Astrocyte (in vitro differentiated cells and primary cell): ENCODE measurements at regions not wholly inside any gene's neighbourhood (a gene's known extent, or its start where the extent isn't known, plus 50 kb on each side); places are given as distances from the start of the nearest gene placed in this dataset.

Experiments
- DNase-seq: peaks from one replicate; pipeline ENCODE4 v3.0.0-alpha.2; 2010; ENCODE audit warnings: low read depth
- FAIRE-seq: peaks from 2 replicates; lab custom pipeline; 2011; peaks lifted over from hg19 to GRCh38; lab: Jason Lieb, UNC
- H2AFZ ChIP-seq: 2 replicates; pipeline ENCODE4 v1.6.0; 2012; ENCODE audit warnings: low read depth, low read length, inconsistent platforms
- H3K27ac ChIP-seq: 2 replicates; pipeline ENCODE4 v1.5.1; 2011; ENCODE audit warnings: low read depth, low read length, inconsistent platforms
- H3K27me3 ChIP-seq: 2 replicates; pipeline ENCODE4 v1.6.0; 2011; ENCODE audit warnings: low read length, inconsistent platforms; ENCODE audit not compliant: insufficient read depth
- H3K36me3 ChIP-seq: 2 replicates; pipeline ENCODE4 v1.5.1; 2011; ENCODE audit warnings: low read length, inconsistent platforms; ENCODE audit not compliant: insufficient read depth
- H3K4me1 ChIP-seq: 2 replicates; pipeline ENCODE4 v1.5.1; 2011; ENCODE audit warnings: low read length, inconsistent platforms; ENCODE audit not compliant: insufficient read depth
- H3K4me2 ChIP-seq: 2 replicates; pipeline ENCODE4 v1.6.0; 2012; ENCODE audit warnings: low read length, inconsistent platforms
- H3K4me3 ChIP-seq: 2 replicates; pipeline ENCODE4 v1.5.1; 2011; ENCODE audit warnings: low read depth, mild to moderate bottlenecking, low read length, inconsistent platforms; ENCODE audit not compliant: insufficient read depth
- H3K79me2 ChIP-seq: 2 replicates; pipeline ENCODE4 v1.6.0; 2012; ENCODE audit warnings: mild to moderate bottlenecking, low read length, inconsistent platforms; ENCODE audit not compliant: insufficient read depth
- H3K9ac ChIP-seq: 2 replicates; pipeline ENCODE4 v1.6.0; 2012; ENCODE audit warnings: mild to moderate bottlenecking, low read length, inconsistent platforms
- H3K9me3 ChIP-seq: 2 replicates; pipeline ENCODE4 v1.5.1; 2012; ENCODE audit warnings: low read depth, mild to moderate bottlenecking, low read length, inconsistent platforms; ENCODE audit not compliant: insufficient read depth
- H4K20me1 ChIP-seq: 2 replicates; pipeline ENCODE4 v1.6.0; 2012; ENCODE audit warnings: low read length, inconsistent platforms; ENCODE audit not compliant: insufficient read depth
- H3K27ac Mint-ChIP-seq: one replicate; pipeline ENCODE4 v1.8.0; 2021; ENCODE audit warnings: mild to moderate bottlenecking, mixed read lengths; ENCODE audit not compliant: unreplicated experiment
- H3K27me3 Mint-ChIP-seq: one replicate; pipeline ENCODE4 v1.8.0; 2021; ENCODE audit warnings: low read depth, mixed read lengths; ENCODE audit not compliant: unreplicated experiment
- H3K36me3 Mint-ChIP-seq: one replicate; pipeline ENCODE4 v1.8.0; 2021; ENCODE audit warnings: low read depth, mixed read lengths; ENCODE audit not compliant: unreplicated experiment
- H3K4me1 Mint-ChIP-seq: one replicate; pipeline ENCODE4 v1.8.0; 2021; ENCODE audit warnings: low read depth, mixed read lengths; ENCODE audit not compliant: unreplicated experiment
- H3K4me3 Mint-ChIP-seq: one replicate; pipeline ENCODE4 v1.8.0; 2021; ENCODE audit warnings: mild to moderate bottlenecking, moderate library complexity, mixed read lengths; ENCODE audit not compliant: unreplicated experiment
- H3K9me3 Mint-ChIP-seq: one replicate; pipeline ENCODE4 v1.8.0; 2021; ENCODE audit warnings: mild to moderate bottlenecking, mixed read lengths; ENCODE audit not compliant: unreplicated experiment
- EZH2 ChIP-seq: IDR thresholded peaks from 2 replicates; pipeline ENCODE4 v1.6.1; 2012; ENCODE audit warnings: mild to moderate bottlenecking, low read length, inconsistent platforms; ENCODE audit not compliant: insufficient read depth
- TF ChIP-seq, protein P1 (sequence below): IDR thresholded peaks from 2 replicates; pipeline ENCODE4 v1.5.1; 2011; ENCODE audit warnings: low read depth, mild to moderate bottlenecking, inconsistent platforms, low read length, moderate library complexity; ENCODE audit not compliant: insufficient read depth

DNA sequence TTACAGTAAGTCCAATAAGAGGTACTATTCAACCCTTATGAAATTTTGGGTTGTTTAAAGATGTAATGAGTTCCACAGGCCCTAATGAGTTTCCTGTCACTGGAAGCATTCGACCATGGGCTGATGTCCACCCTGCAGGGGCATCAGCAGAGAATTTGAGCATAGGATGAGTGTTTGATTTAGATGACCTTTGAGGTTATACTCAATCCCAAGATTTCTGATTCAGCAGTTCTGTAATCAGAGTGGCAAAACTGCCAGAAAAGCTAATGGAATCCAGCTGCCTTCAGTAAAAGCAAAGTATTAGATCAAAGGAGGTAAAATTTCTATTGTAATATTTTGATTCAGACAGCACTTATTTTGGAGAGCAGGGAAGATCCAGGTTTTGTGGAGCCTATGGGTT lies 68.3 kb downstream of the COX7C start:
- FAIRE-seq = no peak

DNA sequence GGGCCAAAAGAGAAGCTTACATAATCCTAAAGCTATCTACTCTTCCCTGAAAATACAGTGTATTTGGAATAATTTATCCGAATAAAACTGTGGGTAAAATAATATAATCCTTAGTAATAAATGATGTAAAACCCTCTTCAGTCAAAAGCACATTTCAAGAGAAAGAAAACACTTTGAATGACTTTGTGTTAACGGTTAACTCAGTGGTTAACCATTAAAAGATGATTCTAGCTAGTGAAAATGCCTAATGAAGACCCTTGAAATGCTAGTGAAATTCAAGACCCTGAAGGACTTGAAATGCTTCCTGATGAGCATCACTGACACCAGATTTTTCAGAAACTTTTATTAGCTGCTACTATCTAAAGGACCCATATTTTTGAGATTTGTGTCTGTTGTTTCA lies 70.7 kb downstream of the COX7C start:
- no peak overlapping the region for H2AFZ ChIP-seq
- H3K9me3 ChIP-seq = no peaks in the 10 kb centered on the region
- TF ChIP-seq EZH2 = no peak
- TF ChIP-seq, protein P1, sequence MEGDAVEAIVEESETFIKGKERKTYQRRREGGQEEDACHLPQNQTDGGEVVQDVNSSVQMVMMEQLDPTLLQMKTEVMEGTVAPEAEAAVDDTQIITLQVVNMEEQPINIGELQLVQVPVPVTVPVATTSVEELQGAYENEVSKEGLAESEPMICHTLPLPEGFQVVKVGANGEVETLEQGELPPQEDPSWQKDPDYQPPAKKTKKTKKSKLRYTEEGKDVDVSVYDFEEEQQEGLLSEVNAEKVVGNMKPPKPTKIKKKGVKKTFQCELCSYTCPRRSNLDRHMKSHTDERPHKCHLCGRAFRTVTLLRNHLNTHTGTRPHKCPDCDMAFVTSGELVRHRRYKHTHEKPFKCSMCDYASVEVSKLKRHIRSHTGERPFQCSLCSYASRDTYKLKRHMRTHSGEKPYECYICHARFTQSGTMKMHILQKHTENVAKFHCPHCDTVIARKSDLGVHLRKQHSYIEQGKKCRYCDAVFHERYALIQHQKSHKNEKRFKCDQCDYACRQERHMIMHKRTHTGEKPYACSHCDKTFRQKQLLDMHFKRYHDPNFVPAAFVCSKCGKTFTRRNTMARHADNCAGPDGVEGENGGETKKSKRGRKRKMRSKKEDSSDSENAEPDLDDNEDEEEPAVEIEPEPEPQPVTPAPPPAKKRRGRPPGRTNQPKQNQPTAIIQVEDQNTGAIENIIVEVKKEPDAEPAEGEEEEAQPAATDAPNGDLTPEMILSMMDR = no peak
- H3K9me3 Mint-ChIP-seq = no peaks in the 10 kb centered on the region
- no peaks in the 10 kb centered on the region for H3K79me2 ChIP-seq
- no peak overlapping the region for H3K27ac ChIP-seq
- H3K4me1 Mint-ChIP-seq = peaks cover 17% of the 10 kb centered on the region
- H3K27me3 ChIP-seq = no peaks in the 10 kb centered on the region
- no peaks in the 10 kb centered on the region for H3K4me1 ChIP-seq
- no peaks in the 10 kb centered on the region for H4K20me1 ChIP-seq
- no peak overlapping the region for H3K27ac Mint-ChIP-seq
- no peak overlapping the region for H3K4me2 ChIP-seq
- H3K27me3 Mint-ChIP-seq = no peaks in the 10 kb centered on the region
- no peaks in the 10 kb centered on the region for H3K36me3 ChIP-seq
- no peak for DNase-seq
- no peak overlapping the region for H3K4me3 ChIP-seq
- no peaks in the 10 kb centered on the region for H3K36me3 Mint-ChIP-seq
- no peak overlapping the region for H3K4me3 Mint-ChIP-seq
- no peak overlapping the region for H3K9ac ChIP-seq
- FAIRE-seq = no peak

More for the DNA sequence above, 68.3 kb downstream of the COX7C start:
- Histone ChIP-seq H3K4me2 (no peak overlapping the region), H4K20me1 (no peaks in the 10 kb centered on the region), H2AFZ (no peak overlapping the region), H3K9me3 (no peaks in the 10 kb centered on the region), H3K4me1 (no peaks in the 10 kb centered on the region), H3K9ac (no peak overlapping the region), H3K27ac (no peak overlapping the region), H3K36me3 (no peaks in the 10 kb centered on the region), H3K4me3 (no peak overlapping the region), H3K27me3 (no peaks in the 10 kb centered on the region), H3K79me2 (no peaks in the 10 kb centered on the region)
- Mint-ChIP-seq H3K36me3 (no peaks in the 10 kb centered on the region), H3K9me3 (no peaks in the 10 kb centered on the region), H3K27ac (no peak overlapping the region), H3K27me3 (no peaks in the 10 kb centered on the region), H3K4me1 (peaks cover 21% of the 10 kb centered on the region), H3K4me3 (no peak overlapping the region)
- TF ChIP-seq, protein P1 = no peak
- no peak for TF ChIP-seq EZH2
- no peak for DNase-seq

DNA sequence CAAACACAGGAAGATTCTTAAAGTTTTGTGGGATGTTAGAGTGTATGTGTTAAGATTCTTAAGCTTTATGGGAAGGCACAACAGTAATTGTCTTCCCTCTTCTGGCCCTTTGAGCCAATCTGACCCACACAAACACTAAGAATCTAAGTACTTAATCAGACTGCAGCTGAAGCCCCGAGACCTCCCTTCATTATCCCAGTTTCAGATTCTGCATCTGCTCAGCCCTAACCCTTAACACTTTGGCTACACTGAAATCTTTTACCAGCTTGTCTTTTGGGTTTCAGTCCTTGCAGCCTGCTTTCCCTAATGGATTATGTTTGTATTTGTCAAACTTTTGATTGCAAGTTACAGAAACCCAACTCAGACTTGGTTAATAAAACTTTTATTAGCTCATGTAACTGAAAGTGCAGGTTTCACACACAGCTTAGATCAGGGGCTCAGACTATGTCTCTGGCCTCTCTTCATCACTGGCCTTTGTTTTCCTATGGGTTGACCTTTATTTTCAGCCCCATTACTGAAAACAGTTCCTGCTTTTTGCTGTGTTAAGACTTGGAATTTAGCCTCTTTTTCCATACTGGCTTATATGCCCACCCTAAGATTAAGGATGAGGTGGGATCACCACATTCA lies 71.5 kb downstream of the COX7C start:
- no peaks in the 10 kb centered on the region for H3K79me2 ChIP-seq

More for the DNA sequence above, 71.5 kb downstream of the COX7C start:
- no peak for DNase-seq
- Mint-ChIP-seq H3K4me1 (peaks cover 17% of the 10 kb centered on the region), H3K27me3 (no peaks in the 10 kb centered on the region), H3K27ac (no peak overlapping the region), H3K4me3 (no peak overlapping the region), H3K36me3 (no peaks in the 10 kb centered on the region), H3K9me3 (no peaks in the 10 kb centered on the region)
- FAIRE-seq = no peak
- H3K9me3 ChIP-seq = no peaks in the 10 kb centered on the region
- no peak overlapping the region for H2AFZ ChIP-seq
- H4K20me1 ChIP-seq = no peaks in the 10 kb centered on the region
- no peak overlapping the region for H3K9ac ChIP-seq
- no peaks in the 10 kb centered on the region for H3K4me1 ChIP-seq
- no peaks in the 10 kb centered on the region for H3K36me3 ChIP-seq
- TF ChIP-seq, protein P1 = no peak
- TF ChIP-seq EZH2 = no peak
- H3K4me3 ChIP-seq = no peak overlapping the region
- no peaks in the 10 kb centered on the region for H3K27me3 ChIP-seq
- no peak overlapping the region for H3K4me2 ChIP-seq
- no peak overlapping the region for H3K27ac ChIP-seq
